ENCODE measurements at regions not wholly inside any gene's neighbourhood (a gene's known extent, or its start where the extent isn't known, plus 50 kb on each side); places are given as distances from the start of the nearest gene placed in this dataset.
"Not testable (repeated sequence)": the region's sequence is repeated elsewhere in the genome, so short reads cannot be mapped to it uniquely, and the experiment has no call there.

DNA sequence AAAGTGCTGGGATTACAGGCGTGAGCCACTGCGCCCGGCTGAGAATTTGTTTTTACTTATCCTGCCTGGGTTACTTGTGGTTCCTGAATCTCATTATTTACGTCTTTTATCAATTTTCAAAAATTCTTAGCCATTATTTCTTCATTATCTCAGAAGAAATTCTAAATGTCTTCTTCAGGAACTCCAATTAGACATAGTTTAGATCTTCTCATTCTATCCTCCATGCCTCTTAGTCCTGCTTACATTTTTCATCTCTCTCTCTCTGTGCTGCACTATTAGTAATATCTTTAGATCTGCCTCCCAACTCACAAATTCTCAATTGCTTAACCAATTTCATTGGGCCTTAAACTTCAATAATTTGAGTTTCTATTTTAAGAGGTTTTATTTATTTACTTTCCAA lies 124.4 kb upstream of the MRPS22 start:
- Histone ChIP-seq H3K27me3 (ENCODE audit: control insufficient read depth, insufficient read depth, low read length) (no peaks in the 10 kb centered on the region), H3K9me3 (ENCODE audit: control insufficient read depth, insufficient read depth, low read length) (no peaks in the 10 kb centered on the region), H3K4me1 (ENCODE audit: control insufficient read depth, insufficient read depth, low read length) (no peaks in the 10 kb centered on the region), H3K36me3 (ENCODE audit: control insufficient read depth, insufficient read depth, low read length) (no peaks in the 10 kb centered on the region), H3K4me3 (ENCODE audit: low read length) (no peak overlapping the region), H3K27ac (ENCODE audit: low read length) (no peak overlapping the region)
- no peak for DNase-seq (ENCODE audit: low read depth, low spot score)
- no CpG with 5 or more reads among the region's 4 CpGs for WGBS (ENCODE audit: insufficient coverage, insufficient read length)

DNA sequence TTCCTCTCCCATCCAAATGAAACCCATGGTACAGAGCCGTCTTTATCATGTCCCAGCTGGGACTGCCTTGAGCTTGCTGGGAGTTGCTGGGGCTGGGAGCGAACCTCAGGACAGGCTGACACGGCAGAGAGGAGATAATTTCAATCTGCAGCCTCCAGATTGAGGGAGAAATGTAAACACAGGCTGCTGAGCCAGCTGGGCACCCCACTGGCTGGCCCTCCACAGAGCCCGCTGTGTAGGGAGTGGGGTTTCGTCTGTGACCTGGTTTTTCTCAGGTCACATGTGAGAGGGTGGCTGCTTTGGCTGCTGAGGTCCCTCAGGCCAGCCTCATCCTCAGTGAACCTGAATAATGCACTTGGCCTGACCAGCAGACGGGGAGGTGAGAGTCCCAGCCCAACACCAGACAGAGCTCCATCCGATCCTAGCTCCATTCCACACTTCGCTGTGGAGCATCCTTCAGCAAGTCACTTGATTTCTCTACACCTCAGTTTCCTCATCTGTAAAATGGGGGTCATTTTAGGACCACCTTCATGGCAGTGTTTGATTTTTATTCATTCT lies 121.6 kb upstream of the MRPS22 start:
- Histone ChIP-seq H3K27me3 (ENCODE audit: control insufficient read depth, insufficient read depth, low read length) (no peaks in the 10 kb centered on the region), H3K4me3 (ENCODE audit: low read length) (no peak overlapping the region), H3K27ac (ENCODE audit: low read length) (no peak overlapping the region), H3K4me1 (ENCODE audit: control insufficient read depth, insufficient read depth, low read length) (no peaks in the 10 kb centered on the region), H3K9me3 (ENCODE audit: control insufficient read depth, insufficient read depth, low read length) (no peaks in the 10 kb centered on the region), H3K36me3 (ENCODE audit: control insufficient read depth, insufficient read depth, low read length) (no peaks in the 10 kb centered on the region)
- DNase-seq (ENCODE audit: low read depth, low spot score) = no peak
- WGBS (ENCODE audit: insufficient coverage, insufficient read length) = no CpG with 5 or more reads among the region's 8 CpGs

DNA sequence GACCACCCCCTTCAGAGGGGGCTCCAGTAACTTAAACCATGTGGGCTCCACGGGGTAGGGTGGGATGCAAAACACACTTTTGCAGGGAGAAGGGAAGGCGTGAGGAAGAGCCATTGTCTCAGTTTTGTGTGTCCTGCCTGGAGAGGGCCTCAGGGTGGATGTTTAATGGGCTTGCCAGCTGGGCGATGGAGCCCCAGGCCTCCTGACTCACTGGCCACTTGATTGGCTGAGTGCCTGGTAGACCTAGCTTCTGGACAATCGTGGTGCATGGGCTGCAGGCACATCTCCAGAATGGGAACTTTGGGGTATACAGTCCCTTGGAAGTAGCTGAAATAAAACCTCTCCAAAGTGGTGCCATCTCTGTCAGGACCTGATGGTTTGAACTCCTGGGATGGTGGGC lies 118.3 kb upstream of the MRPS22 start:
- no CpG with 5 or more reads among the region's 4 CpGs for WGBS (ENCODE audit: insufficient coverage, insufficient read length)
- DNase-seq (ENCODE audit: low read depth, low spot score) = no peak
- no peaks in the 10 kb centered on the region for H3K27me3 ChIP-seq (ENCODE audit: control insufficient read depth, insufficient read depth, low read length)
- no peaks in the 10 kb centered on the region for H3K9me3 ChIP-seq (ENCODE audit: control insufficient read depth, insufficient read depth, low read length)
- no peaks in the 10 kb centered on the region for H3K4me1 ChIP-seq (ENCODE audit: control insufficient read depth, insufficient read depth, low read length)
- no peaks in the 10 kb centered on the region for H3K36me3 ChIP-seq (ENCODE audit: control insufficient read depth, insufficient read depth, low read length)
- H3K27ac ChIP-seq (ENCODE audit: low read length) = no peak overlapping the region
- H3K4me3 ChIP-seq (ENCODE audit: low read length) = no peak overlapping the region

DNA sequence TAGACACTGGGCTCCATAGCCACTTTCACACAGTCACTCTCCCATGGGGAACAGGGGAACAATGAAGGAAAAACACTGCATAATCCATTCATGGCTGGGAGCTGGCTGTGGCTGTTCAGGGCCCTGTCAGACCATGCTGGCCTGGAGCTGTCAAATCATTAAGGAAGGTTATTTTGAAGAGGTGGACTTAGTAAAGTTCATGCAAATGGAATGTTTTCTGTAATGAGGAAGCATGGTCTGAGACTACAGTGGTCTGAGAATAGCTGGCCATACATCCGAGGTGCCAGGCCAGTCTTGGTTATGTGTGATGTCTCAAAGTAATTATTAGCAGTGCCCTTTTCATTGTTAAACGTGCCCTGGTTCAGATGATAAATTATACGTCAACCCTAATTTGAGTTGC lies 117.1 kb upstream of the MRPS22 start:
- no peak overlapping the region for H3K27ac ChIP-seq (ENCODE audit: low read length)
- no CpG with 5 or more reads among the region's 3 CpGs for WGBS (ENCODE audit: insufficient coverage, insufficient read length)
- no peaks in the 10 kb centered on the region for H3K27me3 ChIP-seq (ENCODE audit: control insufficient read depth, insufficient read depth, low read length)
- no peak overlapping the region for H3K4me3 ChIP-seq (ENCODE audit: low read length)
- H3K9me3 ChIP-seq (ENCODE audit: control insufficient read depth, insufficient read depth, low read length) = no peaks in the 10 kb centered on the region
- no peaks in the 10 kb centered on the region for H3K4me1 ChIP-seq (ENCODE audit: control insufficient read depth, insufficient read depth, low read length)
- DNase-seq (ENCODE audit: low read depth, low spot score) = no peak
- no peaks in the 10 kb centered on the region for H3K36me3 ChIP-seq (ENCODE audit: control insufficient read depth, insufficient read depth, low read length)

DNA sequence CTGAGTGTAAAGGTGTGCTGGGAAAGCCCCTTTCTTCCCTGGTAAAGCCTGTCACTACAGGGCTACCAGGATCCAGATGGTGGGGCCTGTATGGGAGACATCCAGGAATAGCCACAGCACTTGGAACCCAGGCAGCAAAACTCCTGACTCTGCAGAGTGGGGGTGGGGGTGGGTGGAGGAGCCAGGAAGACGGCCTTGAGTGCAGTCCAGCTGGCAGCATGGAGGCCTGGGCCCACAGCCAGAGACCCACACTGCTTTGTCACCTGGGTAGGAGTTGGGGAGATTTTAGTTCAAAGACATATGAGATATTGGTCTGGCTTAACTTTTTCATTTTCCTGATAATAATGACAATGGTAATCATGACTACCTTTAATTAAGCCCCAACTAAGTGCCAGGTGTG lies 116.7 kb upstream of the MRPS22 start:
- Histone ChIP-seq H3K27me3 (ENCODE audit: control insufficient read depth, insufficient read depth, low read length) (no peaks in the 10 kb centered on the region), H3K4me3 (ENCODE audit: low read length) (no peak overlapping the region), H3K4me1 (ENCODE audit: control insufficient read depth, insufficient read depth, low read length) (no peaks in the 10 kb centered on the region), H3K27ac (ENCODE audit: low read length) (no peak overlapping the region), H3K9me3 (ENCODE audit: control insufficient read depth, insufficient read depth, low read length) (no peaks in the 10 kb centered on the region), H3K36me3 (ENCODE audit: control insufficient read depth, insufficient read depth, low read length) (no peaks in the 10 kb centered on the region)
- DNase-seq (ENCODE audit: low read depth, low spot score) = no peak
- no CpG with 5 or more reads among the region's 1 CpG for WGBS (ENCODE audit: insufficient coverage, insufficient read length)

DNA sequence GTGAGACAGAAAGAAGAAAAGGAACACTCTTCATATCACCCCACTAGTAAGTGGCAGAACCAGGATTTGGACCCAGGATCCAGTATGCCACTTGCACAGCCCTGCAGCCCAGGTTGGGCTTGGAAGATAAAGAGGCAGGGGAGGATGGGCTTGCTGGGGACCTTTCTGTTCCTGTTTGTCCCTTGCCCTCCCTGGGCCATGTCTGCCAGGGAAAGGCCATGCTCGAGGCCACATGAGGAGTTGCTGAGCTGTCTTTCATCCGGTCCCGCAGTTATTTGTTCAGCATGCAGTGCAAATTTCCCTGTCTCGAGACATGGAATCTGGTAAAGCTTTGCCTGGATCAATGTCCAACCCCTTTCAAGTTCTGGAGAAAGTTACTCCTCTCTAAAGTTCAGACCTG lies 116.0 kb upstream of the MRPS22 start:
- Histone ChIP-seq H3K4me1 (ENCODE audit: control insufficient read depth, insufficient read depth, low read length) (no peaks in the 10 kb centered on the region), H3K9me3 (ENCODE audit: control insufficient read depth, insufficient read depth, low read length) (no peaks in the 10 kb centered on the region), H3K27me3 (ENCODE audit: control insufficient read depth, insufficient read depth, low read length) (no peaks in the 10 kb centered on the region), H3K27ac (ENCODE audit: low read length) (no peak overlapping the region), H3K36me3 (ENCODE audit: control insufficient read depth, insufficient read depth, low read length) (no peaks in the 10 kb centered on the region), H3K4me3 (ENCODE audit: low read length) (no peak overlapping the region)
- no peak for DNase-seq (ENCODE audit: low read depth, low spot score)
- WGBS (ENCODE audit: insufficient coverage, insufficient read length) = no CpG with 5 or more reads among the region's 4 CpGs

DNA sequence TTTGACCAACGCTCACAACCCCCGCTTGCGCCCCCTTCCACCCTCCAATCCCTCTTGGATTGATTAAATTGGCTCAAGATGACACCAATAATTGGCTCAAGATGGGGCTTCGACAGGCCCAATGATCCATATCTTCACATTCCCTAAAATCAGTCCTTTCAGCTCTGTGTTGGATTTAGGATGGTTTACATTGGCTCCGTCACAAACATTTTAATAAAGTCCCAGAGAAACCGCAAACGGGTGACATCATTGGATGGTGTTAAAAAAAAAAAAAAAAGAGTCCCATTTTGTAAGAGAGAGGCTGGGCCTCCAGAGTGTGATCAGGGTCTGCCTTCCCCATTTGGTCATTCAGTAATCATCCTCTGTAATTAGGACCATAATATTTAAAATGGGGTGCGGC lies 113.4 kb upstream of the MRPS22 start:
- Histone ChIP-seq H3K9me3 (ENCODE audit: control insufficient read depth, insufficient read depth, low read length) (no peaks in the 10 kb centered on the region), H3K4me3 (ENCODE audit: low read length) (no peak overlapping the region), H3K4me1 (ENCODE audit: control insufficient read depth, insufficient read depth, low read length) (no peaks in the 10 kb centered on the region), H3K27me3 (ENCODE audit: control insufficient read depth, insufficient read depth, low read length) (no peaks in the 10 kb centered on the region), H3K36me3 (ENCODE audit: control insufficient read depth, insufficient read depth, low read length) (no peaks in the 10 kb centered on the region), H3K27ac (ENCODE audit: low read length) (no peak overlapping the region)
- DNase-seq (ENCODE audit: low read depth, low spot score) = no peak
- no CpG with 5 or more reads among the region's 8 CpGs for WGBS (ENCODE audit: insufficient coverage, insufficient read length)

DNA sequence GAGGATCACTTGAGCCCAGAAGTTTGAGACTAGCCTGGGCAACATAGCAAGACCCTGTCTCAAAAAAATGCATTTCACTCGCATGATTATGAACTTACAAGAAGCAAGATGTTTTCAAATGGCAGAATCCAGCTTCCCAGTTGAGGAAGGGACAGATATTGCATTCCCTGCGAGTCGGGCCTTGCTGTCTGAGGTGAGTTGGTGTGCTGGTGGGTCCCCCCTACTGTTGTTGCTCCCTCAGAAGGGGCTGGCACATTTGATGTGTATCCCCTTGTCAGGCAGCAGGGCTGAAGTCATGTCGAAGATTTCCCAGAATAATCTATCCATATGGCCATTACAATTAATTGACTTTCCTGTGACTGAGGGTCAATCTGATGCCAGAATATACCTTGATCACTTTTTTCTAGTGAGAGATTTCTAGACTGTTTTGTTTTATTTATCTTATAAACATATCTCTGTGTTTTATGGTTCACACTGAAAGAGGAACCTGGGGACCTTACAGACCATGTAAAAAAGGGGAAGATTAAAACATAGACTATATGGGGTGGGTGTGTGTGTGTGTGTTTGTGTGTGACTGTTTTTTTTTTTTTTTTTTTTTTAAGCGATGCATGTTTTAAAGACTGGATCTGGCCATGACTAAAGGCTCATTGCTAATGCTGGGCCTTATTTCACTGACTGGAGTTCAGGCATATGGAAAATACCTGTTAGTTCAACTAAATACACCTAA lies 112.1 kb upstream of the MRPS22 start:
- H3K4me3 ChIP-seq (ENCODE audit: low read length) = no peak overlapping the region
- no peak for DNase-seq (ENCODE audit: low read depth, low spot score)
- WGBS (ENCODE audit: insufficient coverage, insufficient read length) = no CpG with 5 or more reads among the region's 5 CpGs
- H3K36me3 ChIP-seq (ENCODE audit: control insufficient read depth, insufficient read depth, low read length) = no peaks in the 10 kb centered on the region
- H3K27ac ChIP-seq (ENCODE audit: low read length) = no peak overlapping the region
- H3K9me3 ChIP-seq (ENCODE audit: control insufficient read depth, insufficient read depth, low read length) = no peaks in the 10 kb centered on the region
- no peaks in the 10 kb centered on the region for H3K4me1 ChIP-seq (ENCODE audit: control insufficient read depth, insufficient read depth, low read length)
- no peaks in the 10 kb centered on the region for H3K27me3 ChIP-seq (ENCODE audit: control insufficient read depth, insufficient read depth, low read length)

DNA sequence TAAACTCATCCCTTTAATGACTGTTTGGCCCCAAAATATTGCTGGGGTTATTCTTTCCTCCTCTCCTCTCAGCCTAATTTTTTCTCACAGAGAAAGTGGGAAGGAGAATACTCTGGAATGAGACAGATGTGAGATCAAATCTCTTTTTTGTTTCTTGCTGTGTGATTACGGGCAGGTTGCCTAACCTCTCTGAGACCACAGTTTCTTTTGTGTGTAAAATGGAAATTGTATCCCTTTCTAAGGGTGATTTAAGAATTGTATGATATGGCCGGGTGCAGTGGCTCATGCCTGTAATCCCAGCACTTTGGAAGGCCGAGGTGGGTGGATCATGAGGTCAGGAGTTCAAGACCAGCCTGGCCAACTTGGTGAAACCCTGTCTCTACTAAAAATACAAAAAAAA lies 111.5 kb upstream of the MRPS22 start:
- H3K36me3 ChIP-seq (ENCODE audit: control insufficient read depth, insufficient read depth, low read length); H3K4me1 ChIP-seq (ENCODE audit: control insufficient read depth, insufficient read depth, low read length); H3K27me3 ChIP-seq (ENCODE audit: control insufficient read depth, insufficient read depth, low read length); DNase-seq (ENCODE audit: low read depth, low spot score); H3K4me3 ChIP-seq (ENCODE audit: low read length); H3K27ac ChIP-seq (ENCODE audit: low read length); H3K9me3 ChIP-seq (ENCODE audit: control insufficient read depth, insufficient read depth, low read length): not testable (repeated sequence)
- WGBS (ENCODE audit: insufficient coverage, insufficient read length) = no CpG with 5 or more reads among the region's 3 CpGs

DNA sequence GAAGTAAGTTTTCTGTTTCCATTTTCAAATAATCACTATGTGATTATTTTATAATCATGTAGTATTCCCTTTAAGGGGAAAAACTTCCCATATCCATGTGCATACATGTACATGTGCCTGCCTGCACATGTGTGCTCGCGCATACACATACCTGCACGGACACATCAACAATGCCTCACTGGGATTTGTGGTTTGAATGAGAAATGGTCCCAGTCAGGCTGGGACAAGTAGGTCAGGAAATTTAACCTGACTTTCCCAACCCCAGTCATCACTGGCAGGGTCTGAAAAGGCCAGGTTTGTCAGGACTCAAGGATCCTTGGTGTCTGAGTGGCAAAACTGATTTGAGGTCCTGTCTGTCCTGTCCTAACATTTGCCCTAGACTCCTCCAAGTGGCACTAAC lies 109.3 kb upstream of the MRPS22 start:
- Histone ChIP-seq H3K27ac (ENCODE audit: low read length) (no peak overlapping the region), H3K36me3 (ENCODE audit: control insufficient read depth, insufficient read depth, low read length) (no peaks in the 10 kb centered on the region), H3K9me3 (ENCODE audit: control insufficient read depth, insufficient read depth, low read length) (no peaks in the 10 kb centered on the region), H3K4me1 (ENCODE audit: control insufficient read depth, insufficient read depth, low read length) (no peaks in the 10 kb centered on the region), H3K27me3 (ENCODE audit: control insufficient read depth, insufficient read depth, low read length) (no peaks in the 10 kb centered on the region), H3K4me3 (ENCODE audit: low read length) (no peak overlapping the region)
- no peak for DNase-seq (ENCODE audit: low read depth, low spot score)
- no CpG with 5 or more reads among the region's 3 CpGs for WGBS (ENCODE audit: insufficient coverage, insufficient read length)

DNA sequence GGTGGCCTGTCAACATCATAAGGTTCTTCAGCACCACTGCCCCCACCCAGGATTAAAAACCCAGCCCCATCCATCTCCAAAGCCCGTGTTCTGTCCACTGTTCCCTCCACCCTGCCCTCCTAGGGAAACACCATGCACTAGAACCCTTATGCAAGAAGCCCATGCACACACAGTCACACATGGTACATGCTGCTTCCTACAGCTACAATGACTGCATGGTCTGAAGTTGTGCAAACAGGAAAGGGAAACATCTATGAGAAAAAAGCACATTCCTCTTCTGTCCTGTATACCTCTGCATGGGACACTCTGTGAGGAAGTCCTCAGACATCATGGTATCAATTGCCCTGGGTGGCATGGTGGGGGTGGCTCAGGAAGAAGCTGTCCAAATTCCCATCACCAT lies 108.6 kb upstream of the MRPS22 start:
- Histone ChIP-seq H3K36me3 (ENCODE audit: control insufficient read depth, insufficient read depth, low read length) (no peaks in the 10 kb centered on the region), H3K4me3 (ENCODE audit: low read length) (no peak overlapping the region), H3K4me1 (ENCODE audit: control insufficient read depth, insufficient read depth, low read length) (no peaks in the 10 kb centered on the region), H3K27me3 (ENCODE audit: control insufficient read depth, insufficient read depth, low read length) (no peaks in the 10 kb centered on the region), H3K9me3 (ENCODE audit: control insufficient read depth, insufficient read depth, low read length) (no peaks in the 10 kb centered on the region), H3K27ac (ENCODE audit: low read length) (no peak overlapping the region)
- no CpG with 5 or more reads among the region's 1 CpG for WGBS (ENCODE audit: insufficient coverage, insufficient read length)
- DNase-seq (ENCODE audit: low read depth, low spot score) = no peak

All from iPS DF 6.9 (cell line).